ENCODE measurements at regions not wholly inside any gene's neighbourhood (a gene's known extent, or its start where the extent isn't known, plus 50 kb on each side); places are given as distances from the start of the nearest gene placed in this dataset.
A peak's percentile ranks its signal among the peaks of the same experiment; 100 is the strongest.

DNA sequence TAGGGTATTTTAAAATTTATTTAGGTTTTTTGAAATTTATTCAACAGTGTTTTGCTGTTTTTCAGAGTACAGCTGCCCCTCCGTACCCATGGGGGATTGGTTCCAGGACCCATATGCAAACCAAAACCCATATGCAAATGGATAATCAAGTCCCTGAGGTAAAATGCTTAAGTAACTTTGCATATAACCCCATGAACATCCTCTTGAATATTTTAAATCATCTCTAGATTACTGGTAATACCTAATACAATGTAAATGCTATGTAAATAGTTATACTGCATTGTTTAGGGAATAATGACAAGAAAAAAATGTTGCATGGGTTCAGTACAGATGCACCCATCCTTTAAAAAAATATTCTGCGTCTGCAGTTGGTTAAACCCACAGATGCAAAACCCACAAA is 547.9 kb upstream of the CDH4 start:
- intact Hi-C loops (cut with micrococcal nuclease): no loop called here
- Histone ChIP-seq H3K36me3 (ENCODE audit: low read depth, low read length) (no peaks in the 10 kb centered on the region), H3K79me2 (ENCODE audit: low read length) (no peaks in the 10 kb centered on the region), H3K9me3 (ENCODE audit: low read length) (0 out of 2 replicates have a peak, but pooled peaks cover 5% of the 10 kb centered on the region), H3K27me3 (ENCODE audit: low read length) (no peaks in the 10 kb centered on the region), H3K27ac (ENCODE audit: low read length) (no peak overlapping the region), H3F3A (ENCODE audit: low read length, unreplicated experiment) (no peaks in the 10 kb centered on the region), H3K9me2 (replicated peaks; ENCODE audit: low read length) (no peaks in the 10 kb centered on the region), H3K4me3 (ENCODE audit: low read length) (no peak overlapping the region), H4K20me1 (ENCODE audit: low read length) (no peaks in the 10 kb centered on the region), H2AFZ (ENCODE audit: low read length) (no peak overlapping the region), H3K4me2 (ENCODE audit: low read length) (no peak overlapping the region), H3K4me1 (ENCODE audit: insufficient read depth, low read length) (no peaks in the 10 kb centered on the region), H3K9ac (ENCODE audit: low read length) (no peak overlapping the region)
- ATAC-seq (no peak), DNase-seq (no peak)
- CTCF ChIA-PET: no interaction called here
- POLR2A ChIA-PET (ENCODE audit: unreplicated experiment): no interaction called here
- BruUV-seq (replicated peaks): no TSS peak
- TF ChIP-seq EZH2phosphoT487 (IDR thresholded peaks at IDR 0.05; ENCODE audit: borderline replicate concordance, low read length) (no peak), EZH2 (IDR thresholded peaks at IDR 0.05; ENCODE audit: low read length, unreplicated experiment) (no peak)
- TF ChIP-seq, protein P1, sequence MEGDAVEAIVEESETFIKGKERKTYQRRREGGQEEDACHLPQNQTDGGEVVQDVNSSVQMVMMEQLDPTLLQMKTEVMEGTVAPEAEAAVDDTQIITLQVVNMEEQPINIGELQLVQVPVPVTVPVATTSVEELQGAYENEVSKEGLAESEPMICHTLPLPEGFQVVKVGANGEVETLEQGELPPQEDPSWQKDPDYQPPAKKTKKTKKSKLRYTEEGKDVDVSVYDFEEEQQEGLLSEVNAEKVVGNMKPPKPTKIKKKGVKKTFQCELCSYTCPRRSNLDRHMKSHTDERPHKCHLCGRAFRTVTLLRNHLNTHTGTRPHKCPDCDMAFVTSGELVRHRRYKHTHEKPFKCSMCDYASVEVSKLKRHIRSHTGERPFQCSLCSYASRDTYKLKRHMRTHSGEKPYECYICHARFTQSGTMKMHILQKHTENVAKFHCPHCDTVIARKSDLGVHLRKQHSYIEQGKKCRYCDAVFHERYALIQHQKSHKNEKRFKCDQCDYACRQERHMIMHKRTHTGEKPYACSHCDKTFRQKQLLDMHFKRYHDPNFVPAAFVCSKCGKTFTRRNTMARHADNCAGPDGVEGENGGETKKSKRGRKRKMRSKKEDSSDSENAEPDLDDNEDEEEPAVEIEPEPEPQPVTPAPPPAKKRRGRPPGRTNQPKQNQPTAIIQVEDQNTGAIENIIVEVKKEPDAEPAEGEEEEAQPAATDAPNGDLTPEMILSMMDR (conservative IDR thresholded peaks at IDR 0.05; ENCODE audit: low read depth, low read length): no peak

DNA sequence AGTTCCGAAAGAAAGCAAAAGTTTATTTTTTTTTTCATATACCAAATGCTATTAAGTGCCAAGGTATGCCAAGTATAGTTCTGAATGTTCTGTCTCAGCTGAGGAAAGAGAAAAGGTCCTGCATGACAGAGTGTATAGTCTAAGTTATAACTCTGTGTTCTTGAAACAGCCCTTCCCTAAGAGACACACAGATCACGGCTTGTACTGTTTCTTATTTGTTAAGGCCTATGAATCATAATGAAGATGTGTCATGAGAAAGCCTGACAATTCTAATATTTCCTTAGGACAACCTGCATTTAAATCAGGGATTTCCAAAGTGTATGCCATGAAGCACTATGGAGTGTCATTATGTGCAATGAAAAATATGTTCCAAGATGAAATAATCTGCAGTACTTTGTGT is 538.7 kb upstream of the CDH4 start:
- Histone ChIP-seq H3K27ac (ENCODE audit: low read length) (no peak overlapping the region), H4K20me1 (ENCODE audit: low read length) (no peaks in the 10 kb centered on the region), H3K9ac (ENCODE audit: low read length) (no peak overlapping the region), H2AFZ (ENCODE audit: low read length) (no peak overlapping the region), H3K27me3 (ENCODE audit: low read length) (no peaks in the 10 kb centered on the region), H3K79me2 (ENCODE audit: low read length) (no peaks in the 10 kb centered on the region), H3K9me2 (replicated peaks; ENCODE audit: low read length) (no peaks in the 10 kb centered on the region), H3K9me3 (ENCODE audit: low read length) (0 out of 2 replicates have a peak, but pooled peaks cover 3% of the 10 kb centered on the region), H3K36me3 (ENCODE audit: low read depth, low read length) (no peaks in the 10 kb centered on the region), H3K4me2 (ENCODE audit: low read length) (no peak overlapping the region), H3K4me1 (ENCODE audit: insufficient read depth, low read length) (no peaks in the 10 kb centered on the region), H3F3A (ENCODE audit: low read length, unreplicated experiment) (no peaks in the 10 kb centered on the region), H3K4me3 (ENCODE audit: low read length) (no peak overlapping the region)
- CTCF ChIA-PET: no interaction called here
- POLR2A ChIA-PET (ENCODE audit: unreplicated experiment): no interaction called here
- no peak for DNase-seq
- ATAC-seq: no peak
- BruUV-seq (replicated peaks): no TSS peak
- TF ChIP-seq, protein P1 (conservative IDR thresholded peaks at IDR 0.05; ENCODE audit: low read depth, low read length): no peak
- no peak for TF ChIP-seq EZH2phosphoT487 (IDR thresholded peaks at IDR 0.05; ENCODE audit: borderline replicate concordance, low read length)
- no peak for TF ChIP-seq EZH2 (IDR thresholded peaks at IDR 0.05; ENCODE audit: low read length, unreplicated experiment)
- intact Hi-C loops (cut with micrococcal nuclease): no loop called here

DNA sequence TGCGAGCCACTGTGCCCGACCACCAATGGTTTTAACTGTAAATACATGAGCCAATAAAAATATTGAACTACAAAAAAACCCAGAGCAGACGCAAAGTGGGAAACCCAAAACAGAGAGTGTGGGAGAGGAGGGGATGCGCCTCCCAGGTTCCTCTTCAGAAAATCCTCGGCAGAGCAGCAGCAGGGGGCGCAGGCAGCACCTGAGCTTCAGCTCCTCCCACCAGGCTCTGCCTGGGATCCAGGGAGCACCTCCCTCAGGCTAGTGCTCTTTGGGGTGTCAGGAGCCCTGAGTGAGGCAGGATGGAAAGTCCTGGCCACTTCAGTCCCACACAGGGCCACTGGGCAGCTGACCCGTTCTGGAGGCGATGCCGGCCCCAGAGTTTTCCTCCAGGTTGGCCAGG is 536.9 kb upstream of the CDH4 start:
- Histone ChIP-seq H3K9me3 (ENCODE audit: low read length) (0 out of 2 replicates have a peak, but pooled peaks cover 3% of the 10 kb centered on the region), H2AFZ (ENCODE audit: low read length) (no peak overlapping the region), H4K20me1 (ENCODE audit: low read length) (no peaks in the 10 kb centered on the region), H3K9me2 (replicated peaks; ENCODE audit: low read length) (no peaks in the 10 kb centered on the region), H3F3A (ENCODE audit: low read length, unreplicated experiment) (no peaks in the 10 kb centered on the region), H3K9ac (ENCODE audit: low read length) (no peak overlapping the region), H3K4me1 (ENCODE audit: insufficient read depth, low read length) (no peaks in the 10 kb centered on the region), H3K27ac (ENCODE audit: low read length) (no peak overlapping the region), H3K4me3 (ENCODE audit: low read length) (no peak overlapping the region), H3K79me2 (ENCODE audit: low read length) (no peaks in the 10 kb centered on the region), H3K36me3 (ENCODE audit: low read depth, low read length) (no peaks in the 10 kb centered on the region), H3K4me2 (ENCODE audit: low read length) (no peak overlapping the region), H3K27me3 (ENCODE audit: low read length) (no peaks in the 10 kb centered on the region)
- no peak for ATAC-seq
- ChIA-PET CTCF (no interaction called here), POLR2A (ENCODE audit: unreplicated experiment) (no interaction called here)
- DNase-seq: peak; percentile 4
- no TSS peak for BruUV-seq (replicated peaks)
- TF ChIP-seq, protein P1 (conservative IDR thresholded peaks at IDR 0.05; ENCODE audit: low read depth, low read length): peak; percentile 20; the same call in 1 of the 2 replicates
- no peak for TF ChIP-seq EZH2phosphoT487 (IDR thresholded peaks at IDR 0.05; ENCODE audit: borderline replicate concordance, low read length)
- no peak for TF ChIP-seq EZH2 (IDR thresholded peaks at IDR 0.05; ENCODE audit: low read length, unreplicated experiment)
- intact Hi-C loops (cut with micrococcal nuclease): no loop called here
